ENCODE measurements at regions not wholly inside any gene's neighbourhood (a gene's known extent, or its start where the extent isn't known, plus 50 kb on each side); places are given as distances from the start of the nearest gene placed in this dataset.

DNA sequence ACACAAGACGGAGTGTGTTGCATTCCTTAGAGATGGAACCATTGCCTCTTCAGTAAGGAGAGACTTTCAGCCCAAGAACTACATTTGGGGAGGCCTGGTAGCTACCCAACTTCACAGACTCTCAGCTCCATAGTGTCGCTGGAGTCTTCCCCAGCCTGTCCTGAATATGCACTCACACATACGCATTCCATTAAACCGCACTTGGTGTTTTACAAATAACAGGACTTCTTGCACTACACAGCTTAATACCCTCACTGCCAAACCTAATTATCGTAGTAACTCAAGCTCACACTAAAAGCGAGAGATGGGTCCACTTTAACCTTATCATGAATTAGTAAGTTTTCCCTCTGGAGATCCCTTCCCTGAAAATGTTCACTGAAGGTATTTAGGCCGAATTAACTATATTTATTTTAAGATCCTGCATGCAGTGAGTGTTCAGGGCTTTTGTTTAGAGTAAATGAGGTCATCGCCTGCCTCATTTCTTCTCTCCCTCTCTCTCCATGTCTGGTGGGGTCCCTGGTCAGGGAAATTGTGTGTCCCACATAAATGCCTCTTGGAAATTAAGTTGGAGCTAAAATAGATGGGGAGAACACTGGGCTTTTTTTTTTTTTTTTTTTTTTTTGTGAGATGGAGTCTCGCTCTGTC lies 171.9 kb downstream of the FAM43A start:
- in situ Hi-C loops (cut with HindIII; ENCODE audit: low pct_unique_long_range_greater_than_20kb, low sequenced_read_pairs) (no loop called here), intact Hi-C loops (cut with micrococcal nuclease; ENCODE audit: unreplicated experiment) (no loop called here)
- Histone ChIP-seq H3K4me3 (ENCODE audit: low read depth in 2 of 2, low read length in 2 of 2) (no peak overlapping the region), H3K36me3 (ENCODE audit: control insufficient read depth, insufficient read depth, low read length) (no peaks in the 10 kb centered on the region), H3K4me1 (ENCODE audit: control insufficient read depth, insufficient read depth, low read length) (no peaks in the 10 kb centered on the region), H3K9me3 (ENCODE audit: control insufficient read depth, insufficient read depth, low read depth, low read length) (no peaks in the 10 kb centered on the region), H3K27ac (ENCODE audit: low read length) (no peak overlapping the region), H3K27me3 (ENCODE audit: control insufficient read depth, insufficient read depth, low read length) (no peaks in the 10 kb centered on the region)
- no peak for ATAC-seq
- no peak for TF ChIP-seq SIN3A (IDR thresholded peaks at IDR 0.05; ENCODE audit: borderline replicate concordance, insufficient read depth, low read depth, low read length)
- TF ChIP-seq POLR2AphosphoS5 (IDR thresholded peaks at IDR 0.05; ENCODE audit: low read depth, low read length), result no peak
- TF ChIP-seq REST (IDR thresholded peaks at IDR 0.05; ENCODE audit: insufficient read depth in 1 of 2, low read depth in 2 of 2, low read length in 1 of 2), result no peak
- no peak for TF ChIP-seq CTCF (IDR thresholded peaks at IDR 0.05)
- TF ChIP-seq TCF7L2 (IDR thresholded peaks at IDR 0.05; ENCODE audit: low read depth, low read length), result no peak
- BruUV-seq (replicated peaks), result no TSS peak
- POLR2A ChIA-PET, result no interaction called here
- DNase-seq (ENCODE audit: low read depth, low spot score), result no peak
- CTCF ChIA-PET, result no interaction called here

GRCh38 chr3:194858382-194858781 lies 172.7 kb downstream of the FAM43A start:
- intact Hi-C loops (cut with micrococcal nuclease; ENCODE audit: unreplicated experiment), result no loop called here
- Histone ChIP-seq H3K27me3 (ENCODE audit: control insufficient read depth, insufficient read depth, low read length) (no peaks in the 10 kb centered on the region), H3K9me3 (ENCODE audit: control insufficient read depth, insufficient read depth, low read depth, low read length) (no peaks in the 10 kb centered on the region), H3K4me3 (ENCODE audit: low read depth in 2 of 2, low read length in 2 of 2) (no peak overlapping the region), H3K4me1 (ENCODE audit: control insufficient read depth, insufficient read depth, low read length) (no peaks in the 10 kb centered on the region), H3K36me3 (ENCODE audit: control insufficient read depth, insufficient read depth, low read length) (no peaks in the 10 kb centered on the region), H3K27ac (ENCODE audit: low read length) (no peak overlapping the region)
- POLR2A ChIA-PET, result no interaction called here
- CTCF ChIA-PET, result interaction anchor here (0.7 kb wide), 1 partner anchor 125 kb away, joined by 3 read pairs; no protein-coding TSS in a partner anchor
- ATAC-seq, result no peak
- BruUV-seq (replicated peaks), result no TSS peak
- TF ChIP-seq TCF7L2 (IDR thresholded peaks at IDR 0.05; ENCODE audit: low read depth, low read length) (no peak), REST (IDR thresholded peaks at IDR 0.05; ENCODE audit: insufficient read depth in 1 of 2, low read depth in 2 of 2, low read length in 1 of 2) (no peak), POLR2AphosphoS5 (IDR thresholded peaks at IDR 0.05; ENCODE audit: low read depth, low read length) (no peak), SIN3A (IDR thresholded peaks at IDR 0.05; ENCODE audit: borderline replicate concordance, insufficient read depth, low read depth, low read length) (no peak), CTCF (IDR thresholded peaks at IDR 0.05) (no peak)
- DNase-seq (ENCODE audit: low read depth, low spot score), result no peak
- in situ Hi-C loops (cut with HindIII; ENCODE audit: low pct_unique_long_range_greater_than_20kb, low sequenced_read_pairs), result no loop called here

Data from Panc1 (cell line).